ENCODE measurements at regions not wholly inside any gene's neighbourhood (a gene's known extent, or its start where the extent isn't known, plus 50 kb on each side); places are given as distances from the start of the nearest gene placed in this dataset.
"Not testable (repeated sequence)": the region's sequence is repeated elsewhere in the genome, so short reads cannot be mapped to it uniquely, and the experiment has no call there.

- DNase-seq (ENCODE audit: low read depth in 2 of 2): no peak
Observed at GRCh38 chrY:16486696-16487215, 1393.3 kb downstream of the CDY2B start.

- no peak for DNase-seq (ENCODE audit: low read depth in 2 of 2)
Observed at GRCh38 chrY:16480031-16480430, 1400.0 kb downstream of the CDY2B start.

GRCh38 chrY:16474053-16474452 lies 1406.0 kb downstream of the CDY2B start:
- DNase-seq (ENCODE audit: low read depth in 2 of 2): no peak

- DNase-seq (ENCODE audit: low read depth in 2 of 2): no peak
Observed at GRCh38 chrY:16454799-16455198, 1425.2 kb downstream of the CDY2B start.

GRCh38 chrY:16446152-16446551 lies 1433.9 kb downstream of the CDY2B start:
- no peak for DNase-seq (ENCODE audit: low read depth in 2 of 2)

GRCh38 chrY:16409206-16409923 lies 1470.7 kb downstream of the CDY2B start:
- not testable (repeated sequence) for DNase-seq (ENCODE audit: low read depth in 2 of 2)

- DNase-seq (ENCODE audit: low read depth in 2 of 2): not testable (repeated sequence)
Observed at GRCh38 chrY:16379458-16379857, 1500.6 kb downstream of the CDY2B start.

GRCh38 chrY:16341592-16341991 lies 1538.4 kb downstream of the CDY2B start:
- DNase-seq (ENCODE audit: low read depth in 2 of 2): not testable (repeated sequence)

- not testable (repeated sequence) for DNase-seq (ENCODE audit: low read depth in 2 of 2)
Observed at GRCh38 chrY:16330032-16330758, 1549.8 kb downstream of the CDY2B start.

GRCh38 chrY:16329135-16329820 lies 1550.7 kb downstream of the CDY2B start:
- not testable (repeated sequence) for DNase-seq (ENCODE audit: low read depth in 2 of 2)

Data from dermis microvascular lymphatic vessel endothelial cell (primary cell).